HEK293T (cell line): ENCODE measurements at regions not wholly inside any gene's neighbourhood (a gene's known extent, or its start where the extent isn't known, plus 50 kb on each side); places are given as distances from the start of the nearest gene placed in this dataset.

Experiments used
- CTCF ChIA-PET: fragments of 350-600 bp; formaldehyde crosslinking; extraction: SDS; loops from one replicate; lab custom pipeline; 2021; ENCODE audit warnings: antibody characterized with exemption, inconsistent platforms; lab: Yijun Ruan, JAX
- POLR2A ChIA-PET: fragments of 350-600 bp; formaldehyde crosslinking; extraction: SDS; loops from one replicate; lab custom pipeline; 2020; ENCODE audit warnings: antibody characterized with exemption, inconsistent platforms; lab: Yijun Ruan, JAX
- DNase-seq: peaks from one replicate; pipeline ENCODE4 v3.0.0; 2012; ENCODE audit warnings: mixed read lengths; ENCODE audit errors: extremely low spot score
- ARNT ChIP-seq: fragments of 450-650 bp; IDR thresholded peaks from 2 replicates; pipeline ENCODE4 v1.6.1; 2017; ENCODE audit warnings: mild to moderate bottlenecking
- BHLHE40 ChIP-seq: fragments of 450-650 bp; IDR thresholded peaks from 2 replicates; pipeline ENCODE4 v1.6.1; 2016; ENCODE audit warnings: mild to moderate bottlenecking, moderate library complexity, borderline replicate concordance
- CTBP1 ChIP-seq: fragments of 450-650 bp; IDR thresholded peaks from 2 replicates; pipeline ENCODE4 v1.6.1; 2016; ENCODE audit warnings: borderline replicate concordance
- ELF4 ChIP-seq: fragments of 450-650 bp; IDR thresholded peaks from 2 replicates; pipeline ENCODE4 v1.6.1; 2017; ENCODE audit warnings: antibody characterized with exemption
- FOXA1 ChIP-seq: fragments of 450-650 bp; IDR thresholded peaks from 2 replicates; pipeline ENCODE4 v1.6.1; 2016; ENCODE audit warnings: mild to moderate bottlenecking
- FOXK2 ChIP-seq: fragments of 450-650 bp; IDR thresholded peaks from 2 replicates; pipeline ENCODE4 v1.6.1; 2016; ENCODE audit warnings: mild to moderate bottlenecking
- FOXM1 ChIP-seq: fragments of 450-650 bp; IDR thresholded peaks from 2 replicates; pipeline ENCODE4 v1.6.1; 2017; ENCODE audit warnings: mild to moderate bottlenecking, borderline replicate concordance
- HDGF ChIP-seq: fragments of 450-650 bp; IDR thresholded peaks from 2 replicates; pipeline ENCODE4 v1.6.1; 2017; ENCODE audit warnings: antibody characterized with exemption, borderline replicate concordance
- L3MBTL2 ChIP-seq: fragments of 450-650 bp; conservative IDR thresholded peaks from 2 replicates; pipeline ENCODE4 v1.6.1; 2016; ENCODE audit warnings: mild to moderate bottlenecking
- LEF1 ChIP-seq: fragments of 450-650 bp; IDR thresholded peaks from 2 replicates; pipeline ENCODE4 v1.6.1; 2017; ENCODE audit warnings: mild to moderate bottlenecking, borderline replicate concordance
- NFRKB ChIP-seq: fragments of 450-650 bp; IDR thresholded peaks from 2 replicates; pipeline ENCODE4 v1.6.1; 2016; ENCODE audit warnings: mild to moderate bottlenecking, moderate library complexity
- SP1 ChIP-seq: fragments of 450-650 bp; IDR thresholded peaks from 2 replicates; pipeline ENCODE4 v1.6.1; 2017
- SUZ12 ChIP-seq: fragments of 450-650 bp; IDR thresholded peaks from 2 replicates; pipeline ENCODE4 v1.6.1; 2016; ENCODE audit warnings: mild to moderate bottlenecking
- TARDBP ChIP-seq: fragments of 450-650 bp; IDR thresholded peaks from 2 replicates; pipeline ENCODE4 v1.6.1; 2016
- ZNF384 ChIP-seq: fragments of 450-650 bp; IDR thresholded peaks from 2 replicates; pipeline ENCODE4 v1.6.1; 2016
- TF ChIP-seq, protein P1 (sequence below): fragments of 450-650 bp; IDR thresholded peaks from 2 replicates; pipeline ENCODE4 v1.6.1; 2016

GRCh38 chr1:199218065-199218464 lies 579.2 kb downstream of the PTPRC start:
- no peak for DNase-seq
- POLR2A ChIA-PET, result no interaction called here
- TF ChIP-seq ARNT (no peak), LEF1 (no peak), SUZ12 (no peak)
- TF ChIP-seq, protein P1, sequence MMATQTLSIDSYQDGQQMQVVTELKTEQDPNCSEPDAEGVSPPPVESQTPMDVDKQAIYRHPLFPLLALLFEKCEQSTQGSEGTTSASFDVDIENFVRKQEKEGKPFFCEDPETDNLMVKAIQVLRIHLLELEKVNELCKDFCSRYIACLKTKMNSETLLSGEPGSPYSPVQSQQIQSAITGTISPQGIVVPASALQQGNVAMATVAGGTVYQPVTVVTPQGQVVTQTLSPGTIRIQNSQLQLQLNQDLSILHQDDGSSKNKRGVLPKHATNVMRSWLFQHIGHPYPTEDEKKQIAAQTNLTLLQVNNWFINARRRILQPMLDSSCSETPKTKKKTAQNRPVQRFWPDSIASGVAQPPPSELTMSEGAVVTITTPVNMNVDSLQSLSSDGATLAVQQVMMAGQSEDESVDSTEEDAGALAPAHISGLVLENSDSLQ, result no peak
- CTCF ChIA-PET, result no interaction called here

DNA sequence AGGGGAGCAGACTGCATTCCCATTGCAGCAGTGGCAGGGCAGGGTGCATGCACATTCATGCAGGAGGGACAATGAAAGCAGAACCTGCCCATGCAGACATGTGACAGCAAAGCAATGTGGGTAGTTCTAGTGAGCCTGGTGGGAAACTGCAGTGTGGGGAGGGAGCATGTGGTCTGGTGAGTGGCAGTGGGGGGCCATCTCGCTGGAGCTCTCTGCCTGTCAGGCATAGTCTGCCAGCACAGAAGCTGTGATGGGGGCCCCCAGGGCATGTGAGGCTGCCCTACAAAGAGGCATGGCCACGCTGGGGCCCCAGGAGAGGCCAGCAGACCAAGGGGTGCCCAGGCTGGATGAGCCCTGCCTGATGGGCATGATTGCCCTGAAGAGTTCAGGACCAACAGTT lies 579.7 kb downstream of the PTPRC start:
- POLR2A ChIA-PET, result no interaction called here
- TF ChIP-seq ELF4, result no peak
- no peak for TF ChIP-seq FOXK2
- TF ChIP-seq FOXA1, result no peak
- no peak for TF ChIP-seq BHLHE40
- TF ChIP-seq CTBP1, result no peak
- TF ChIP-seq, protein P1, result no peak
- no peak for TF ChIP-seq ARNT
- TF ChIP-seq FOXM1, result no peak
- TF ChIP-seq HDGF, result no peak
- no peak for TF ChIP-seq SUZ12
- no peak for TF ChIP-seq ZNF384
- no peak for TF ChIP-seq LEF1
- no peak for TF ChIP-seq L3MBTL2
- no peak for TF ChIP-seq TARDBP

DNA sequence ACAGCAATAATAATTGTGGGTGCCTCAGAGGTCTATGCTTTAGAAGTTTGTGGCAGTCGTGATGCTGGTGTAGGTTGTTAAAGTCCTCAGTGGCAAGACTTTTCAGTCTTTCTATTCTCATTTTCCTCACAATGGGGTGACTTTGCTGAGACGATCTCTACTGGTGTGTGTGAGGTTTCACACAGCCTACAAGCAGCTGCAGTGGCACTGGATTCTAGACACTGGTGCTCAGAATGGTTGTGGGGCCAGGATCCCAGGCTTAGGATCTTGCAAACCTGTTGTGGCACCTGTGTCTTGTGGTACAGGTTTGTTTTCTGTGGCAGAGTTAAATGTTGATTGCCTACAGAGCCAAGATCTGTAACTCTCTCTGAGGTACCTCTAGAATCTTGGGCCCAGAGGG lies 581.2 kb downstream of the PTPRC start:
- ChIA-PET POLR2A (no interaction called here), CTCF (no interaction called here)
- DNase-seq, result no peak
- no peak for TF ChIP-seq ARNT
- TF ChIP-seq FOXK2, result no peak
- TF ChIP-seq ELF4, result no peak
- no peak for TF ChIP-seq SP1
- TF ChIP-seq TARDBP, result no peak
- TF ChIP-seq SUZ12, result no peak
- no peak for TF ChIP-seq L3MBTL2
- no peak for TF ChIP-seq NFRKB
- no peak for TF ChIP-seq CTBP1

More for the DNA sequence above, 579.7 kb downstream of the PTPRC start:
- CTCF ChIA-PET, result no interaction called here
- no peak for DNase-seq

- TF ChIP-seq HDGF (no peak), FOXM1 (no peak), ZNF384 (no peak), ARNT (no peak), FOXK2 (no peak)
- DNase-seq, result no peak
- ChIA-PET CTCF (no interaction called here), POLR2A (no interaction called here)
Observed at GRCh38 chr1:199221371-199222150, 582.7 kb downstream of the PTPRC start.

- ChIA-PET POLR2A (no interaction called here), CTCF (no interaction called here)
- DNase-seq, result no peak
- TF ChIP-seq FOXK2 (no peak), FOXA1 (no peak), SUZ12 (no peak), SP1 (no peak), ZNF384 (no peak), ELF4 (no peak), BHLHE40 (no peak), TARDBP (no peak), FOXM1 (no peak), NFRKB (no peak)
- TF ChIP-seq, protein P1, result no peak
Observed at GRCh38 chr1:199223936-199224335, 585.1 kb downstream of the PTPRC start.

GRCh38 chr1:199226163-199226562 lies 587.3 kb downstream of the PTPRC start:
- ChIA-PET CTCF (no interaction called here), POLR2A (no interaction called here)
- TF ChIP-seq SP1, result no peak
- TF ChIP-seq LEF1, result no peak
- TF ChIP-seq FOXM1, result no peak
- TF ChIP-seq, protein P1, result no peak
- no peak for TF ChIP-seq ARNT
- TF ChIP-seq L3MBTL2, result no peak
- TF ChIP-seq CTBP1, result no peak
- TF ChIP-seq TARDBP, result no peak
- no peak for DNase-seq
